Endothelial cell of umbilical vein (primary cell): ENCODE measurements at regions not wholly inside any gene's neighbourhood (a gene's known extent, or its start where the extent isn't known, plus 50 kb on each side); places are given as distances from the start of the nearest gene placed in this dataset.
"Not testable (repeated sequence)": the region's sequence is repeated elsewhere in the genome, so short reads cannot be mapped to it uniquely, and the experiment has no call there.

Experiments
- BruUV-seq: library from RNA; stranded (reverse); fragments of 400-500 nt; replicated peaks from 2 replicates; lab custom pipeline; 2021; lab: Mats Ljungman, UMichigan
- CTCF ChIA-PET: fragments of 300-600, 350-600 bp; sonication (Branson Sonifier 250); formaldehyde crosslinking; loops from one replicate; lab custom pipeline; 2021; ENCODE audit warnings: antibody characterized with exemption, inconsistent platforms; lab: Charles Lee
- POLR2A ChIA-PET: fragments of 300-600, 350-600 bp; sonication (Branson Sonifier 250); formaldehyde crosslinking; loops from one replicate; lab custom pipeline; 2021; ENCODE audit warnings: antibody characterized with exemption, inconsistent platforms; lab: Charles Lee
- DNase-seq: peaks from one replicate; pipeline ENCODE4 v3.0.0-alpha.2; 2011; ENCODE audit warnings: low read depth, low spot score
- FAIRE-seq: peaks from 2 replicates; lab custom pipeline; 2011; peaks lifted over from hg19 to GRCh38; lab: Jason Lieb, UNC
- H2AFZ ChIP-seq: 2 replicates; pipeline ENCODE4 v1.6.0; 2012; ENCODE audit warnings: low read depth, low read length, control low read depth, inconsistent platforms
- H3K27ac ChIP-seq: 2 replicates; pipeline ENCODE4 v1.5.1; 2011; ENCODE audit warnings: low read depth, mild to moderate bottlenecking, control low read depth, low read length, moderate library complexity; ENCODE audit not compliant: insufficient read depth
- H3K27me3 ChIP-seq, 2 experiments: 2 replicates each; pipeline versions ENCODE4 v1.6.0 to v1.6.1; 2011; ENCODE audit warnings: low read length in 2 of 2, mixed read lengths in 1 of 2; ENCODE audit not compliant: control insufficient read depth in 2 of 2, insufficient read depth in 2 of 2
- H3K36me3 ChIP-seq, 2 experiments: 2 replicates in 1 of 2; 3 replicates in 1 of 2; pipeline ENCODE4 v1.5.1; 2011; ENCODE audit warnings: low read length in 2 of 2, mild to moderate bottlenecking in 1 of 2, moderate library complexity in 1 of 2; ENCODE audit not compliant: control insufficient read depth in 2 of 2, insufficient read depth in 2 of 2; ENCODE audit errors: extremely low read depth in 1 of 2
- H3K4me1 ChIP-seq: 3 replicates; pipeline ENCODE4 v1.5.1; 2011; ENCODE audit warnings: mild to moderate bottlenecking, low read length; ENCODE audit not compliant: control insufficient read depth, insufficient read depth; ENCODE audit errors: extremely low read depth
- H3K4me2 ChIP-seq: 2 replicates; pipeline ENCODE4 v1.6.1; 2011; ENCODE audit warnings: low read length, control low read depth, mixed read lengths; ENCODE audit not compliant: insufficient read depth
- H3K4me3 ChIP-seq, 3 experiments: fragments of 200-600 bp in 1 of 3; sonication (generic), shearing (Covaris generic) in 1 of 3; replicated peaks in 1 of 3; 2 replicates each; pipeline ENCODE4 v1.5.1; 2011 to 2016; ENCODE audit warnings: control low read depth in 3 of 3, low read length in 3 of 3, mild to moderate bottlenecking in 2 of 3, inconsistent platforms in 1 of 3, low read depth in 1 of 3, moderate library complexity in 1 of 3; ENCODE audit not compliant: insufficient read depth in 1 of 3
- H3K79me2 ChIP-seq: 2 replicates; pipeline ENCODE4 v1.6.0; 2012; ENCODE audit warnings: low read length, inconsistent platforms; ENCODE audit not compliant: control insufficient read depth, insufficient read depth
- H3K9ac ChIP-seq: replicated peaks from 2 replicates; pipeline ENCODE3; 2011; ENCODE audit warnings: low read length, control low read depth; ENCODE audit not compliant: insufficient read depth; ENCODE audit errors: extremely low read depth
- H3K9me1 ChIP-seq: replicated peaks from 3 replicates; pipeline ENCODE4 v1.6.0; 2011; ENCODE audit warnings: mild to moderate bottlenecking, low read length; ENCODE audit not compliant: control insufficient read depth, insufficient read depth; ENCODE audit errors: extremely low read depth
- H3K9me3 ChIP-seq: replicated peaks from 2 replicates; pipeline ENCODE4 v1.5.1; 2012; ENCODE audit warnings: low read length, inconsistent platforms; ENCODE audit not compliant: control insufficient read depth, insufficient read depth
- H4K20me1 ChIP-seq: replicated peaks from 2 replicates; pipeline ENCODE3; 2011; ENCODE audit warnings: mild to moderate bottlenecking, low read length; ENCODE audit not compliant: control insufficient read depth, insufficient read depth; ENCODE audit errors: extremely low read depth
- CTCF ChIP-seq, 2 donors: IDR thresholded peaks; 1 replicate in 1 of 2; 2 replicates in 1 of 2; pipeline ENCODE4 v1.5.1; 2011; ENCODE audit warnings: low read length in 2 of 2, mild to moderate bottlenecking in 2 of 2, moderate library complexity in 2 of 2, control low read depth in 1 of 2, inconsistent platforms in 1 of 2, low read depth in 1 of 2; ENCODE audit not compliant: insufficient read depth in 1 of 2; ENCODE audit errors: extremely low read depth in 1 of 2
- FOS ChIP-seq: IDR thresholded peaks from 2 replicates; pipeline ENCODE4 v1.6.1; 2011; ENCODE audit warnings: mild to moderate bottlenecking, low read length, moderate library complexity, borderline replicate concordance; ENCODE audit not compliant: insufficient read depth
- GATA2 ChIP-seq: IDR thresholded peaks from 2 replicates; pipeline ENCODE4 v1.7.0; 2011; ENCODE audit warnings: low read depth, mild to moderate bottlenecking, moderate library complexity, mixed read lengths, low read length; ENCODE audit not compliant: insufficient read length, insufficient read depth
- JUN ChIP-seq: IDR thresholded peaks from 2 replicates; pipeline ENCODE4 v1.6.1; 2011; ENCODE audit warnings: borderline replicate concordance, low read depth; ENCODE audit not compliant: insufficient read length, insufficient read depth
- MAX ChIP-seq: IDR thresholded peaks from 2 replicates; pipeline ENCODE4 v1.6.1; 2011; ENCODE audit not compliant: insufficient read depth, insufficient read length
- MYC ChIP-seq: IDR thresholded peaks from one replicate; pipeline ENCODE4 v1.6.1; 2011; ENCODE audit warnings: mild to moderate bottlenecking, low read depth, low read length
- POLR2AphosphoS5 ChIP-seq: IDR thresholded peaks from 2 replicates; pipeline ENCODE4 v1.6.1; 2012; ENCODE audit warnings: low read depth, mild to moderate bottlenecking, control low read depth, low read length, moderate library complexity; ENCODE audit not compliant: insufficient read depth
- dilution Hi-C: fragments of 300-500 bp; cut with MboI; formaldehyde crosslinking; loops from one replicate; pipeline ENCODE4 v1.15.0; 2019; ENCODE audit warnings: low sequenced_read_pairs; ENCODE audit not compliant: extremely low pct_ligation_motif_present
- intact Hi-C: fragments of 100-400 bp; cut with micrococcal nuclease; formaldehyde crosslinking; loops from one replicate; pipeline ENCODE4 v1.10.0; 2022

- H2AFZ ChIP-seq, H3K27ac ChIP-seq, H4K20me1 ChIP-seq, POLR2A ChIA-PET, H3K4me3 ChIP-seq, H3K79me2 ChIP-seq, H3K36me3 ChIP-seq, H3K9me1 ChIP-seq, FAIRE-seq, DNase-seq, H3K4me2 ChIP-seq, CTCF ChIA-PET, H3K4me1 ChIP-seq, intact Hi-C loops, dilution Hi-C loops, BruUV-seq, H3K9ac ChIP-seq, H3K9me3 ChIP-seq, H3K27me3 ChIP-seq: not testable (repeated sequence)
Observed at GRCh38 chr6:156421301-156421700, 355.9 kb upstream of the ARID1B start.

- intact Hi-C loops, result no loop called here
- no peaks in the 10 kb centered on the region for H3K36me3 ChIP-seq
- FAIRE-seq (no peak), DNase-seq (no peak)
- no peak for TF ChIP-seq FOS
- no peak for TF ChIP-seq GATA2
- no peak for TF ChIP-seq MYC
- no peak for TF ChIP-seq POLR2AphosphoS5
- no peak for TF ChIP-seq JUN
- no peak for TF ChIP-seq CTCF (IDR thresholded peaks at IDR 0.05; ENCODE audit: extremely low read depth in 1 of 2, insufficient read depth in 1 of 2, low read depth in 1 of 2, low read length in 2 of 2)
- TF ChIP-seq MAX, result no peak
- no peak overlapping the region for H3K9ac ChIP-seq
- no peak overlapping the region for H3K4me3 ChIP-seq
- no peaks in the 10 kb centered on the region for H4K20me1 ChIP-seq
- no peaks in the 10 kb centered on the region for H3K27me3 ChIP-seq
- no peaks in the 10 kb centered on the region for H3K9me3 ChIP-seq
- BruUV-seq, result no TSS peak
- H3K79me2 ChIP-seq, result no peaks in the 10 kb centered on the region
- dilution Hi-C loops, result no loop called here
- H3K27ac ChIP-seq, result no peak overlapping the region
- no peak overlapping the region for H2AFZ ChIP-seq
- H3K4me1 ChIP-seq, result no peaks in the 10 kb centered on the region
- H3K4me2 ChIP-seq, result no peak overlapping the region
- ChIA-PET POLR2A (no interaction called here), CTCF (no interaction called here)
- H3K9me1 ChIP-seq, result no peaks in the 10 kb centered on the region
Observed at GRCh38 chr6:156420172-156420993, 356.8 kb upstream of the ARID1B start.
